ENCODE measurements at regions not wholly inside any gene's neighbourhood (a gene's known extent, or its start where the extent isn't known, plus 50 kb on each side); places are given as distances from the start of the nearest gene placed in this dataset.

DNA sequence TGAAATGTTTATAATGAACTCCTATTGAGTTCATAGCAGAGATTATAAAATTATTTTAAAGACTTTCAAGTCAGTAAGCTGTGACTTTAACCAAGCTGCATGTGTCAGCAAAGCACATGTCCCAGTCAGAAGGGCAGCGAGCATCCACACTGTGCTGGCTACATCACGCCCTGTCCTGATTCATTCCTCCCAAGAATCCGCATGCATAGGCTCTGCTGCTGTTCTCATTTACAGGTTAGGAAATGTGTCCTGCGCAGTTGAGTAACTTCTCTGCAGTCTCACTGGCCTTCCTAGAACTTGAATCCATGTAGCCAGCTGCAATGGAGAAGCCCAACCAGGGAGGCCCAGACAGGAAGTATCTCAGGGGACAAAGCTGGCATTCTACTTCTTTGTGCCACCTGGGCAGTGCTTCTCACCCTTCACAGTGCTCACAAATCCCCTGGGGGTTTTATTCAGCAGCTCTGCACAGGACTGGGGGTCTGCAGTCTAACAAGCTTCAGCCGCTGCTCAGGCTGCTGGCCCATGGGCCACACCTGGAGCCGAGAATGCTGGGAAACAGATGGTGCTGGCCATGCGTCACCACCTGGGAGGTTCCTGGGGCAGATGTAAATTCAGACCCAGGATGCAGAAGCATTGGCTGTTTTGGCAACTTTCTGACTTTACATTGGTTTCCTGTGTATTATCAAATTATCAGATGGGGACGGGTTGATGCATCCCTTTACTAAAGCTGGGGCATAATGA, 192.8 kb upstream of the GDF10 start:
- DNase-seq: no peak

GRCh38 chr10:47109906-47110305, 190.1 kb upstream of the GDF10 start:
- DNase-seq: no peak

DNA sequence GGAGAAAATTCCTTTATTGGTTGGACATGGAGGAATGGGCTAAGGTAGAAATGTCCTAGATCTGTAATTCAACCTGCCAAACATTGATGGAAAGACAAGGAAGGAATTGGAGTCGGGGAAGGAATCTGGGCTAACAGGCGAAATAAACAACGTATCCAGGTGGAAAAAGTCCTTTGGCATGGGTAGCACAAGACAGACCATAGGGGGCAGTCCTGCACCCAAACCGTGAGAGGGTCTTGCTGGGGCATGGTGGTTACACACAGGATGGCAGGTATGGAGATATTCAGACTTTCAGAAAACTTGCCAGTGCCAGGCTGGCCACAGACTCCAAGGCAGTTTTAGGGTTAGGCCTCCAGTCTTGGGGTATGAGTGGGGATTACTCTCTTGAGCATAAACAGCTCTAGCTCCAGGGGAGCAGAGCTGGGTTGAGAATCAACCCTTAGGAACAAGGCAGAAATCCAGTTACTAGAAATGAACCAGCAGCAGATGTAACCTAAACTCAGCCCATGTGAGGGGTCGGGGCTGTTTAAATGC, 188.6 kb upstream of the GDF10 start:
- DNase-seq: no peak

DNA sequence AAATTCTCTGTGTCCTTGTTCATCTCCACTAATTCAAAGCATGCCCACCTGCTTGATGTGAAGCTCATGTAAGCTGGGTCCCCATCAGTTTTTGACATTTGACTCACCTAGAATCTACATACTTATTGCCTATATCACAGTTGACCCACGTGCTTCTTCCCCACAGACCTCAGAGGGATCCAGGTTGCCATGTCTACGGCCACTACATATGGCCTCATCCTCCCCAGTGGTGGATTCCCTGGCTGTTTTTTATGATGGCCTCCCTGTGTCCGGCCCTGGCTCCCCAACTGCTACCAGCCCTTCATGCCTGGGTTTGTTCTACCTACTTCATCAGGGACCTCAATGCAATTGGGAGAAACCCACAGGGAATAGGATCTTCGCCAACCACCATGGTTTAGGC, 187.4 kb upstream of the GDF10 start:
- DNase-seq: no peak

GRCh38 chr10:47113907-47114500, 186.0 kb upstream of the GDF10 start:
- DNase-seq: no peak

DNA sequence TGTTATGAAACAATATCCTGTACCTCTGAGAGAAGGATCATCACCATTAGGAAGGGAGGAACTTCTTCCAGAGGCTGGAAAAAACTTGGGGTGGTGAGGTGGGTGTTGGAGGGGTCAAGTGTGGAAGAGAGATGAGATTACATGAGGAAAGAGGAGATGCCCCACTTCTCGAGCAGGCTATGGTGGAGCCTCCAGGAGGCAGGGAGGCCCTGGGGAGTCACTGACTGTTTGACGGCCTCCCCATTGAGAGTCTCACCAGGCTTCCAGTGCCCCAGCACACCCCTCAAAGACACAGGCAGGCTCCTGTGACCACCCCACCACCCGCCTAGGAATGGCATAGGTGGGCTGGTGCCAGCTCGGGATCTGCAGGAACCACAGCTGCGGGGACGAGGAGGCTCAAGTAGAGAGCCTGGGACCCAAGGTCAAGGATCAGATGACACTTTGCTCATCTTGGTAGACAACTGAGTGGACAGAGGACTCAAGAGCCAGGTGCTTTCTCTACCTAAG, 185.3 kb upstream of the GDF10 start:
- no peak for DNase-seq

- no peak for DNase-seq
Measured at GRCh38 chr10:47115322-47115721, 184.7 kb upstream of the GDF10 start.

GRCh38 chr10:47116445-47116844, 183.6 kb upstream of the GDF10 start:
- no peak for DNase-seq

DNA sequence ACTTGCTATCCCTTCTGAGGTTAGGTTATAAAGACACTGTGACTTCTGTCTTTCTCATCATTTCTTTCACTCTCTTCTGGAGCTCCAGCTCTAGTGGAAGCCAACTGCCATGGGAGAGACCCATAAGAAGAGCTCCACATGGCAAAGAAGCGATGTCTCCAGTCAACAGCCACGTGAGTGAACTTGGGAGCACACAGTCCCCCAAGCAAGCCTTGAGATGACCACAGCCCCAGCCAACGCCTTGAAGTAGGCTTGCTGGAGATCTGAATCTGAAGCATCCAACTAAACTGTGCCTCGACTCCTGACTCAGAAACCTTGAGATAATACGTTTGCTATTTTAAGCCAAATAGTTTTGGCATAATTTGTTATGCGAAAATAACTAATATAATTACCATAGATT, 181.7 kb upstream of the GDF10 start:
- no peak for DNase-seq

DNA sequence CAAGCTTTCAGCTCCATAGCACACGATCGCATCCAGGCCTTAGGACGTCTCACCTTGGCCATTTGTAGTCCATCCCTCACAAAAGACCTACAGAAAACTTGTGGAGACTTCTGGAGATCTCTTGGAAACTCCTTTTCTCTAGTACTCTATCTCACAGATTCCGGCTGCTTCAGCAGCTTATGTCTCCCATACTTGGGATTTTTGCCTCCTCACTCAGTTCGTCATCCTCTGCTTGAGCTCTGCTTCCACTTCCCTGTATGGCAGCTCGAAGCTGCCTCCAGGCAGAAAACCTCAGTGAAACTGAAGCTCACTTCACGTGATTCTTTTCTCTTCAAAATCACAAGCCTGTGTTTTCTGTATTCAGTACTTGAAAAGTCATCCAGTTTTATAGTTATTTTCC, 178.7 kb upstream of the GDF10 start:
- no peak for DNase-seq

GRCh38 chr10:47123716-47124288, 176.2 kb upstream of the GDF10 start:
- no peak for DNase-seq

DNA sequence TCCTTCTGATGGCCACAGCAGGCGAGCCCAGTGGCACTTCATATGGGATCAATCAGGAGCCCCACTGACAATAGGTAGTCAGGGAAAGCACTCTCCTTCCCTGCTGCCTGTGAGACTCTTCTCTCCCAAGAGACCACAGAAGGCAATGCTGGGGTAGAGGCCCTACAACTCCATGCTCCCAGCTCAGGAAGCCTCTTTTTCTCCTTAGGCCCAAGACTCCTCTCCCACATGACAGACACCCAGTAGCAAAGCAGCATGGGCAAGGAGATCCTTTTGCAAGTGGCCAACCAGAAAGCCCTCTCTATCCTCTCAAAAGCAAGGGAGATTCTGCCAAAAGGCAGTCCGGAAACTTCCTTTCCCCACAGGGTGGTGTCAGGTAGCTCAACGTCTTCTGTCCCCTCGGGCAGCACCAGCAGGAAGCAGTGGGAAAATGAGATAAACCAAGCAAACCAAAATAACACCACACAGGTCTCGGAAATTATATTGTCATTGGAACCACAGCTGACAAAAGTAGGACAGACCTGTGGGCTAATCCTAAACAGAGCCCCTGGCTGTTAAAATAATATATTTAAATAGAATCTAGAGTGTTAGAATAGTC, 172.7 kb upstream of the GDF10 start:
- no peak for DNase-seq

GRCh38 chr10:47130491-47130890, 169.5 kb upstream of the GDF10 start:
- DNase-seq: no peak

DNA sequence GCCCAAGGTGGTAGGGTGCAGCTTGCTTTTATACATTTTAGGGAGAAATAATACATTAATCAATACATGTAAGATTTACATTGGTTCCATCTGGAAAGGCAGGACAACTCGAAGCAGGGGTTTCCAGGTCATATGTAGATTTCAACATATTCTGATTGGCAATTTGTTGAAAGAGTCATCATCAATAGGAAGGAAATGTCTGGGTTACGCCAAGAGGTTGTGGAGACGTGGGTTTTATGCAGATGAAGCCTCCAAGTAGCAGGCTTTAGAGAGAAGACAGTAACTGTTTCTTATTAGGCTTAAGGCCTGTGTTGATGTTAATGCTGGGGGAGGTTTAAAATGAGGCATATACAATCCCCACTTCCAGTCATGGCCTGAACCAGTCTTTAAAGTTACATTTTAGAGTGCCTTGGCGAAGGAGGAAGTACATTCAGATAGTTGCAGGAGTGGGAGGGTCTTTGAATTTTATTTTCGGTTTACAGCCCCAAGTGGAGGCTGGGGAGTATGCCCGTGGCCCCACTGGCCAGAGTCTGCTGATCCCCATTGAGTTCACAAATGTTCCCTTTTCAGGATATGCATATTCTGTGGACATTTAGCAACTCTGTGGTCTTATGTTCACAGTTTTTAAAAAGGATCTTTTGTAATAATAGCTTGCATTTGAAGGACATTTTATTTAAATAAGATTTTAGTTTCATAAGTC, 166.0 kb upstream of the GDF10 start:
- no peak for DNase-seq

DNA sequence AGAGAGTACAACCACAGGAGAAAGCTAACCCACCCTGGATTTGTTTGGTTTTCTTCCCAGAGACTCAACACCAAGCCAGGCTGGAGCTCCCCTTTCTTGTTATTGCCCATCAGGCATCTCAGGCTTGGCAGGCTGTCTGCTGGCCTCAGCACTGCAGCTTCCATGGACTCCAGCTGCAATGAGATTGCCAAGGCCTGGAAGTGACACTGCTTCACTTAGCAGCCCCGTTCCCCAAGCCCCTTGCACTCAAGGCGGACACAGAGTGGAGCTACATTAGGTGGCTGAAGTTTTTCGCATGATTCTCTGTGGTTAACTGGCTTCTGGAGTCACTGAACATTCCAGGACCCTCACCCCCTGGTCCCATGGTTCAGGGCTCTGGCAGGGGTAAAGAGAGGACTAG, 163.1 kb upstream of the GDF10 start:
- DNase-seq: no peak

- no peak for DNase-seq
Measured at GRCh38 chr10:47137311-47137851, 162.6 kb upstream of the GDF10 start.

GRCh38 chr10:47139121-47139520, 160.9 kb upstream of the GDF10 start:
- no peak for DNase-seq

DNA sequence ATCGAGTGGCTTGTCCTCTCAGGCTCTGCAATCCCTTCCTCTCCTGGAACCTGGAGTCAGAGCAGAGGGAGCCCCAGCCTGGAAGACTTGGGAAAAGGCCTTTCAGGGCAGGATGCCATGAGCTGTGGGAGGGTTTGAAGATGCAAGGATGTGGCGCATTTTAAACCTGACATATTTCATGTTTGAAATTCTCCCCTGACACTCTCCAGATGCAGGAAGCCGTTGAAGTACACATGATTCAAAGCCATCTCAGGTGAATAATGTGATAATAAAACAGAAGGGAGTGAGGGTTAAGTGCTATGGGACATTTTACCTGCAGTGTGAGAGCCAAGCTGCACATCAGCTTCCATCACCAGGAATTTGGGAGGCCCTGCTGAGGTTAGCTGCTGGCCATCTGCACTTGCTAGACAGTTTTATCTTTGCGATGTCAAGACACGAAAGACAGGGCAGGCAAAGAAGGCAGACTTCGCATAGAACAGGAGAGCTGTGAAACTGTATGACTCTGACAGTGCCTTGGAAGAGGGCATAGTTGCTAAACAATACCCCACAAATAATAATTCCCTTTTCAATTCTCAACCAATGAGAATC, 159.1 kb upstream of the GDF10 start:
- DNase-seq: no peak

DNA sequence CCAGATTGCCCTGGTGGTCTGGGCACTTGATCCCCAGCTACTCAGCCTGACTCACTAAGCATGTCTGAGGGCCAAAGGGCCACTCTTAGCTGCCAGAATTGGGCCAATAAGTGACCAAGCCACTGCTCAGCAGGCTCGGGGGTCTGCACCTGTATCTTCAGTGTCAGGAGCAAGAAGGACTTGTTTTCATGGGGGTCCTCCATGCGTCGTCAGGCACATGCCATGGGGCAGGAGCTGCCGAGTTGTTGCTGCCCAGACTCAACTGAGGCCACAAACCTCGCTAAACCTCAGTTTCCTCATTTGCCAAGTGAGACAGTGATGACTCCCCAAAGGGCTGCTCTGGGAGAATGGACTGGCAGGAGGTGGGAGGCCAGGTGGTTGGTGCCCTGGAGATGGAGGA, 158.6 kb upstream of the GDF10 start:
- DNase-seq: no peak

GRCh38 chr10:47143072-47143471, 156.9 kb upstream of the GDF10 start:
- no peak for DNase-seq

GRCh38 chr10:47143473-47143872, 156.5 kb upstream of the GDF10 start:
- DNase-seq: no peak

DNA sequence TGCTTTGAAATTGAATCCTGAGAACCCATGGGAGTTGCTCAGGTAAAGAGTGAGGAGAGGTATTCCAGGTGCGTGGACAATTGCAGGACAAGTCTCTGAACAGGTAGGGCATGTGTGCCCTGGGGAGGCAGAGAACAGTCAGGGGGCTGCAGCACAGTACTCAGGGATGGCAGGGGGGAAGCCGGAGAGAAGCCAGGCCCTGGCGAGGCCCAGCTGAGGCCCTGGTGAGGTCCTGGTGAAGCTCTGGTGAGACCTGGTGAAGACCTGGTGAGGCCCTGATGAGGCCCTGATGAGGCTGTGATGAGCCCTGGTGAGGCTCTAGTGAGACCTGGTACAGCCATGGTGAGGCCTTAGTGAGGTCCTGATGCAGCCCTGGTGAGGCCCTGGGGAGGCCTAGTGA, 155.5 kb upstream of the GDF10 start:
- DNase-seq: no peak
